ENCODE measurements at regions not wholly inside any gene's neighbourhood (a gene's known extent, or its start where the extent isn't known, plus 50 kb on each side); places are given as distances from the start of the nearest gene placed in this dataset.
"Not testable (repeated sequence)": the region's sequence is repeated elsewhere in the genome, so short reads cannot be mapped to it uniquely, and the experiment has no call there.

GRCh38 chr4:107419052-107419451 lies 301.0 kb downstream of the PAPSS1 start:
- TF ChIP-seq CTCF (IDR thresholded peaks at IDR 0.05) = no peak
- no peak overlapping the region for H3K27ac ChIP-seq
- no peak for DNase-seq (ENCODE audit: low spot score)

GRCh38 chr4:107415490-107415889 lies 304.5 kb downstream of the PAPSS1 start:
- not testable (repeated sequence) for H3K4me3 ChIP-seq; DNase-seq (ENCODE audit: low spot score)

More at GRCh38 chr4:107419052-107419451, 301.0 kb downstream of the PAPSS1 start:
- H3K4me3 ChIP-seq = no peak overlapping the region

GRCh38 chr4:107409872-107410271 lies 310.2 kb downstream of the PAPSS1 start:
- H3K4me3 ChIP-seq; H3K27ac ChIP-seq; DNase-seq (ENCODE audit: low spot score): not testable (repeated sequence)

More at GRCh38 chr4:107415490-107415889, 304.5 kb downstream of the PAPSS1 start:
- H3K27ac ChIP-seq = not testable (repeated sequence)

GRCh38 chr4:107408968-107409367 lies 311.1 kb downstream of the PAPSS1 start:
- no peak for DNase-seq (ENCODE audit: low spot score)
- no peak overlapping the region for H3K27ac ChIP-seq
- no peak for TF ChIP-seq CTCF (IDR thresholded peaks at IDR 0.05)
- no peak overlapping the region for H3K4me3 ChIP-seq

GRCh38 chr4:107404591-107405300 lies 315.3 kb downstream of the PAPSS1 start:
- no peak for DNase-seq (ENCODE audit: low spot score)
- TF ChIP-seq CTCF (IDR thresholded peaks at IDR 0.05) = no peak
- Histone ChIP-seq H3K27ac (no peak overlapping the region), H3K4me3 (no peak overlapping the region)

- no peak for TF ChIP-seq CTCF (IDR thresholded peaks at IDR 0.05)
- no peak for DNase-seq (ENCODE audit: low spot score)
- H3K27ac ChIP-seq = no peak overlapping the region
- no peak overlapping the region for H3K4me3 ChIP-seq
Measured at GRCh38 chr4:107402291-107402690, 317.7 kb downstream of the PAPSS1 start.

GRCh38 chr4:107392951-107393350 lies 327.1 kb downstream of the PAPSS1 start:
- no peak overlapping the region for H3K4me3 ChIP-seq
- DNase-seq (ENCODE audit: low spot score) = no peak
- no peak for TF ChIP-seq CTCF (IDR thresholded peaks at IDR 0.05)
- H3K27ac ChIP-seq = no peak overlapping the region

GRCh38 chr4:107392380-107392779 lies 327.7 kb downstream of the PAPSS1 start:
- TF ChIP-seq CTCF (IDR thresholded peaks at IDR 0.05) = no peak
- no peak for DNase-seq (ENCODE audit: low spot score)
- no peak overlapping the region for H3K4me3 ChIP-seq
- no peak overlapping the region for H3K27ac ChIP-seq

All from coronary artery (tissue), 2 donors.